Upper lobe of right lung (tissue), 1 donor: ENCODE measurements at regions not wholly inside any gene's neighbourhood (a gene's known extent, or its start where the extent isn't known, plus 50 kb on each side); places are given as distances from the start of the nearest gene placed in this dataset.

Experiments used
- ATAC-seq: fragments of 200-7000 bp; cut with Tn5 transposase; one replicate; pipeline ENCODE4 v1.9.1; 2020; ENCODE audit warnings: mild to moderate bottlenecking, moderate library complexity
- DNase-seq: peaks from one replicate; pipeline ENCODE4 v3.0.0-alpha.2; 2020
- H3K27ac ChIP-seq: fragments of 200-600 bp; one replicate; pipeline ENCODE4 v1.8.0; 2022
- H3K27me3 ChIP-seq: fragments of 200-600 bp; one replicate; pipeline ENCODE4 v1.8.0; 2022; ENCODE audit warnings: mild to moderate bottlenecking
- H3K36me3 ChIP-seq: fragments of 200-600 bp; one replicate; pipeline ENCODE4 v1.8.0; 2022
- H3K4me1 ChIP-seq: fragments of 200-600 bp; one replicate; pipeline ENCODE4 v1.8.0; 2022
- H3K4me3 ChIP-seq: fragments of 200-600 bp; one replicate; pipeline ENCODE4 v1.8.0; 2022; ENCODE audit warnings: mild to moderate bottlenecking
- H3K9me3 ChIP-seq: fragments of 200-600 bp; one replicate; pipeline ENCODE4 v1.8.0; 2022
- CTCF ChIP-seq: fragments of 200-600 bp; IDR thresholded peaks from one replicate; pipeline ENCODE4 v1.8.0; 2022; ENCODE audit warnings: antibody characterized with exemption
- intact Hi-C: fragments of 100-400 bp; cut with DNase I; formaldehyde crosslinking; loops from one replicate; pipeline ENCODE4 v1.11.0; 2022
- donor health status: DM: no; HTN: yes; CAD: no; lungs with severe emphysema.

- no peak for TF ChIP-seq CTCF
- no peak for ATAC-seq
Measured at GRCh38 chr5:81819556-81820317, 68.8 kb upstream of the SSBP2 start.

GRCh38 chr5:81817980-81818379 lies 67.1 kb upstream of the SSBP2 start:
- no peaks in the 10 kb centered on the region for H3K9me3 ChIP-seq
- no peaks in the 10 kb centered on the region for H3K27me3 ChIP-seq
- ATAC-seq (no peak), DNase-seq (no peak)
- TF ChIP-seq CTCF = no peak
- intact Hi-C loops = no loop called here
- no peak overlapping the region for H3K27ac ChIP-seq
- H3K36me3 ChIP-seq = no peaks in the 10 kb centered on the region
- H3K4me1 ChIP-seq = no peaks in the 10 kb centered on the region
- no peak overlapping the region for H3K4me3 ChIP-seq

More at GRCh38 chr5:81819556-81820317, 68.8 kb upstream of the SSBP2 start:
- Histone ChIP-seq H3K27ac (no peak overlapping the region), H3K36me3 (no peaks in the 10 kb centered on the region), H3K4me1 (no peaks in the 10 kb centered on the region), H3K27me3 (no peaks in the 10 kb centered on the region), H3K9me3 (no peaks in the 10 kb centered on the region), H3K4me3 (no peak overlapping the region)
- intact Hi-C loops = no loop called here
- DNase-seq = no peak

- ATAC-seq (no peak), DNase-seq (no peak)
- intact Hi-C loops = no loop called here
- Histone ChIP-seq H3K27me3 (no peaks in the 10 kb centered on the region), H3K36me3 (no peaks in the 10 kb centered on the region), H3K4me1 (no peaks in the 10 kb centered on the region), H3K27ac (no peak overlapping the region), H3K4me3 (no peak overlapping the region), H3K9me3 (no peaks in the 10 kb centered on the region)
- TF ChIP-seq CTCF = no peak
Measured at GRCh38 chr5:81817086-81817485, 66.2 kb upstream of the SSBP2 start.

- Histone ChIP-seq H3K36me3 (no peaks in the 10 kb centered on the region), H3K27me3 (no peaks in the 10 kb centered on the region), H3K27ac (no peak overlapping the region), H3K9me3 (no peaks in the 10 kb centered on the region), H3K4me3 (no peak overlapping the region), H3K4me1 (no peaks in the 10 kb centered on the region)
- ATAC-seq (no peak), DNase-seq (no peak)
- intact Hi-C loops = no loop called here
- TF ChIP-seq CTCF = no peak
Measured at GRCh38 chr5:81815321-81815720, 64.4 kb upstream of the SSBP2 start.

- ATAC-seq (no peak), DNase-seq (no peak)
- Histone ChIP-seq H3K36me3 (no peaks in the 10 kb centered on the region), H3K27me3 (no peaks in the 10 kb centered on the region), H3K4me1 (no peaks in the 10 kb centered on the region), H3K9me3 (peaks cover 3% of the 10 kb centered on the region), H3K4me3 (no peak overlapping the region), H3K27ac (no peak overlapping the region)
- intact Hi-C loops = no loop called here
- TF ChIP-seq CTCF = no peak
Measured at GRCh38 chr5:81808106-81808505, 57.2 kb upstream of the SSBP2 start.

- Histone ChIP-seq H3K27me3 (no peaks in the 10 kb centered on the region), H3K36me3 (no peaks in the 10 kb centered on the region), H3K9me3 (peaks cover 3% of the 10 kb centered on the region), H3K27ac (no peak overlapping the region), H3K4me1 (no peaks in the 10 kb centered on the region), H3K4me3 (no peak overlapping the region)
- intact Hi-C loops = no loop called here
- TF ChIP-seq CTCF = no peak
- no peak for DNase-seq
- no peak for ATAC-seq
Measured at GRCh38 chr5:81805086-81805485, 54.2 kb upstream of the SSBP2 start.
